H1 (cell line): ENCODE measurements at regions not wholly inside any gene's neighbourhood (a gene's known extent, or its start where the extent isn't known, plus 50 kb on each side); places are given as distances from the start of the nearest gene placed in this dataset.

ENCODE experiments used
- CTCF ChIA-PET: fragments of 300-600 bp; sonication (Branson Sonifier 250); formaldehyde crosslinking; loops from one replicate; lab custom pipeline; 2021; ENCODE audit not compliant: partially characterized antibody; lab: Charles Lee
- POLR2A ChIA-PET: fragments of 300-600 bp; sonication (Branson Sonifier 250); formaldehyde crosslinking; loops from one replicate; lab custom pipeline; 2021; ENCODE audit warnings: inconsistent platforms; ENCODE audit not compliant: partially characterized antibody; lab: Charles Lee
- DNase-seq, 2 experiments: peaks; one replicate each; pipeline versions ENCODE4 v3.0.0 to v3.0.0-alpha.2; 2010 to 2022; ENCODE audit warnings: low spot score in 2 of 2, low read depth in 1 of 2, mixed read lengths in 1 of 2
- FAIRE-seq: peaks from 2 replicates; lab custom pipeline; 2011; peaks lifted over from hg19 to GRCh38; lab: Jason Lieb, UNC
- H2AFZ ChIP-seq: 2 replicates; pipeline ENCODE4 v1.8.1; 2012; ENCODE audit warnings: low read length, inconsistent platforms
- H2AK5ac ChIP-seq: 2 replicates; pipeline ENCODE4 v1.6.1; 2013; ENCODE audit warnings: low read depth, low read length
- H2BK120ac ChIP-seq: replicated peaks from 2 replicates; pipeline ENCODE3; 2013; ENCODE audit warnings: low read depth, low read length, inconsistent platforms
- H2BK12ac ChIP-seq: 2 replicates; pipeline ENCODE4 v1.6.1; 2013; ENCODE audit warnings: low read depth, low read length
- H2BK15ac ChIP-seq: 2 replicates; pipeline ENCODE4 v1.6.1; 2013; ENCODE audit warnings: low read length
- H2BK20ac ChIP-seq: 2 replicates; pipeline ENCODE4 v1.6.1; 2013; ENCODE audit warnings: low read length
- H2BK5ac ChIP-seq: 2 replicates; pipeline ENCODE4 v1.6.1; 2013; ENCODE audit warnings: low read depth, low read length
- H3K14ac ChIP-seq: 2 replicates; pipeline ENCODE4 v1.6.1; 2013; ENCODE audit warnings: inconsistent platforms; ENCODE audit not compliant: insufficient read length
- H3K18ac ChIP-seq: 2 replicates; pipeline ENCODE4 v1.6.1; 2013; ENCODE audit warnings: low read length; ENCODE audit errors: extremely low read depth
- H3K23ac ChIP-seq: 2 replicates; pipeline ENCODE4 v1.6.1; 2013; ENCODE audit warnings: inconsistent platforms; ENCODE audit not compliant: insufficient read length
- H3K23me2 ChIP-seq: 2 replicates; pipeline ENCODE4 v1.6.1; 2013; ENCODE audit warnings: low read depth, low read length
- H3K27ac ChIP-seq: 2 replicates; pipeline ENCODE4 v1.6.1; 2011; ENCODE audit warnings: low read depth, low read length, inconsistent platforms
- H3K27me3 ChIP-seq, 4 experiments: replicated peaks in 1 of 4; 1 replicate in 1 of 4; 2 replicates in 3 of 4; pipeline versions ENCODE4 v1.6.1 to v1.8.1; 2011 to 2013; ENCODE audit warnings: low read length in 3 of 4, mild to moderate bottlenecking in 3 of 4, inconsistent platforms in 2 of 4, mixed read lengths in 2 of 4, moderate library complexity in 1 of 4; ENCODE audit not compliant: control insufficient read depth in 3 of 4, insufficient read depth in 3 of 4; ENCODE audit errors: extremely low read depth in 1 of 4
- H3K36me3 ChIP-seq, 4 experiments: 2 replicates each; pipeline versions ENCODE4 v1.6.1 to v1.8.1; 2011 to 2013; ENCODE audit warnings: mild to moderate bottlenecking in 4 of 4, low read length in 3 of 4, moderate library complexity in 2 of 4, control low read depth in 1 of 4, inconsistent platforms in 1 of 4; ENCODE audit not compliant: insufficient read depth in 4 of 4, control insufficient read depth in 2 of 4
- H3K4ac ChIP-seq: replicated peaks from 2 replicates; pipeline ENCODE3; 2013; ENCODE audit warnings: low read length, low read depth, mixed read lengths, inconsistent platforms; ENCODE audit not compliant: insufficient read length
- H3K4me1 ChIP-seq, 4 experiments: replicated peaks in 1 of 4; 1 replicate in 1 of 4; 2 replicates in 3 of 4; pipeline versions ENCODE4 v1.6.1 to v1.8.1; 2011 to 2013; ENCODE audit warnings: low read length in 3 of 4, inconsistent platforms in 2 of 4, mixed read lengths in 1 of 4; ENCODE audit not compliant: insufficient read depth in 4 of 4, control insufficient read depth in 3 of 4
- H3K4me2 ChIP-seq, 2 experiments: 2 replicates each; pipeline versions ENCODE4 v1.6.1 to v1.8.1; 2011 to 2013; ENCODE audit warnings: low read depth in 2 of 2, low read length in 2 of 2, control low read depth in 1 of 2, inconsistent platforms in 1 of 2, mild to moderate bottlenecking in 1 of 2; ENCODE audit not compliant: insufficient read depth in 1 of 2
- H3K4me3 ChIP-seq, 4 experiments: fragments of 200-600, 300-600 bp in 1 of 4; sonication (generic), shearing (Covaris generic), sonication (Bioruptor Twin) in 1 of 4; 2 replicates each; pipeline versions ENCODE4 v1.5.1 to v1.8.1; 2011 to 2016; ENCODE audit warnings: low read length in 4 of 4, low read depth in 3 of 4, control low read depth in 2 of 4, inconsistent platforms in 2 of 4, mild to moderate bottlenecking in 2 of 4, mixed read lengths in 1 of 4, moderate library complexity in 1 of 4; ENCODE audit not compliant: insufficient read depth in 2 of 4; ENCODE audit errors: extremely low read depth in 1 of 4
- H3K56ac ChIP-seq: replicated peaks from 2 replicates; pipeline ENCODE3; 2013; ENCODE audit warnings: low read depth, mild to moderate bottlenecking, mixed read lengths, low read length, inconsistent platforms; ENCODE audit not compliant: insufficient read length
- H3K79me1 ChIP-seq: 2 replicates; pipeline ENCODE4 v1.6.1; 2013; ENCODE audit warnings: low read depth, low read length, control low read depth
- H3K79me2 ChIP-seq, 2 experiments: 2 replicates each; pipeline versions ENCODE4 v1.6.1 to v1.8.1; 2012 to 2013; ENCODE audit warnings: low read length in 2 of 2, mild to moderate bottlenecking in 2 of 2, inconsistent platforms in 1 of 2; ENCODE audit not compliant: insufficient read depth in 2 of 2, control insufficient read depth in 1 of 2
- H3K9ac ChIP-seq, 4 experiments: replicated peaks in 1 of 4; 1 replicate in 1 of 4; 2 replicates in 3 of 4; pipeline versions ENCODE4 v1.6.1 to v1.8.1; 2011 to 2013; ENCODE audit warnings: low read depth in 3 of 4, low read length in 3 of 4, control low read depth in 2 of 4, mild to moderate bottlenecking in 2 of 4, moderate library complexity in 2 of 4, inconsistent platforms in 1 of 4; ENCODE audit errors: extremely low read depth in 1 of 4
- H3K9me3 ChIP-seq, 2 experiments: 2 replicates each; pipeline versions ENCODE4 v1.6.1 to v1.8.1; 2012 to 2013; ENCODE audit warnings: mild to moderate bottlenecking in 2 of 2, moderate library complexity in 2 of 2, control low read depth in 1 of 2, inconsistent platforms in 1 of 2, low read depth in 1 of 2, low read length in 1 of 2, mixed read lengths in 1 of 2; ENCODE audit not compliant: insufficient read depth in 2 of 2
- H4K20me1 ChIP-seq, 2 experiments: replicated peaks in 1 of 2; 2 replicates each; pipeline versions ENCODE3 to v1.8.1; 2011 to 2013; ENCODE audit warnings: inconsistent platforms in 2 of 2, low read length in 2 of 2, mild to moderate bottlenecking in 1 of 2; ENCODE audit not compliant: insufficient read depth in 2 of 2, control insufficient read depth in 1 of 2
- H4K5ac ChIP-seq: 2 replicates; pipeline ENCODE4 v1.6.1; 2013; ENCODE audit warnings: low read length, low read depth, mixed read lengths, inconsistent platforms; ENCODE audit not compliant: insufficient read length
- H4K8ac ChIP-seq: 2 replicates; pipeline ENCODE4 v1.8.0; 2013; ENCODE audit warnings: mild to moderate bottlenecking, moderate library complexity, low read length, inconsistent platforms; ENCODE audit not compliant: insufficient read depth; ENCODE audit errors: extremely low read depth
- H4K91ac ChIP-seq: replicated peaks from 2 replicates; pipeline ENCODE3; 2013; ENCODE audit warnings: low read length, mixed read lengths, inconsistent platforms; ENCODE audit not compliant: insufficient read length
- CEBPB ChIP-seq: IDR thresholded peaks from 2 replicates; pipeline ENCODE4 v1.6.1; 2012; ENCODE audit warnings: low read depth, low read length
- EZH2 ChIP-seq: fragments of 200-600 bp; sonication (generic); IDR thresholded peaks from 2 replicates; pipeline ENCODE4 v1.7.1; 2012; ENCODE audit warnings: low read depth, mild to moderate bottlenecking, moderate library complexity, low read length, inconsistent platforms; ENCODE audit not compliant: severe bottlenecking
- GTF2F1 ChIP-seq: IDR thresholded peaks from 2 replicates; pipeline ENCODE4 v1.6.1; 2012; ENCODE audit warnings: low read depth, low read length, improper control_type of control experiment, borderline replicate concordance
- SP4 ChIP-seq: IDR thresholded peaks from 2 replicates; pipeline ENCODE4 v1.6.1; 2012; ENCODE audit warnings: low read length, inconsistent platforms
- WGBS, 2 experiments: shearing (Covaris generic) in 1 of 2; methylation state at CpG; one replicate each; pipeline versions ENCODE4 v1.1.6 to v1.1.7; 2013 to 2015; ENCODE audit warnings: low lambda C conversion rate in 2 of 2, mixed read lengths in 2 of 2, inconsistent platforms in 1 of 2, low coverage in 1 of 2, missing lambda C conversion rate in 1 of 2; ENCODE audit not compliant: insufficient replicate concordance in 2 of 2, insufficient coverage in 1 of 2, insufficient read length in 1 of 2; ENCODE audit errors: extremely low coverage in 1 of 2, missing lambda C conversion rate in 1 of 2; 5-methylcytosine and 5-hydroxymethylcytosine counted together
- TF ChIP-seq, protein P1 (sequence below): IDR thresholded peaks from 2 replicates; pipeline ENCODE4 v1.6.1; 2012; ENCODE audit warnings: low read length, inconsistent platforms
- TF ChIP-seq, protein P2 (sequence below): IDR thresholded peaks from 2 replicates; pipeline ENCODE4 v1.6.1; 2011; ENCODE audit warnings: low read length, improper control_type of control experiment

DNA sequence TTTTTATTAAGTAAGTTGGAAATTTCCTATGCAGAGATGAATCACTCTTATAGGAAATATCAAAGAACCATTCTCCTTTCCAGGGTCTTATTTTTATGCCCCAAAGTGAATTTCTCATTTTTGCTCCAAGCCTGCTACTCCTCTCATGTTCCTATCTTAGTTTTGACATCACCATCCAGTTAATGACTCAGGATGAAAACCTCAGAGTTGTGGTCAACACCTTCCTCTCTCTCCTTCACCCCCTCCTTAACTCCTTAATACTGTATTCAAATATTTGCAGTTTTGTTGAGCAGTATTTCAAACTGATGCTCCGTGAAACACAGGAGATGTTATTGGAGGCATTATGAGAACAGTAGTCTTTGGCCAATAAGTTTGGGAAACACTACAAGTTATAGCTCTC lies 64.1 kb downstream of the NRN1 start:
- WGBS, 2 experiments: 100% methylated on average over 1 of the region's 1 CpG; no CpG with 5 or more reads in 1 of the 2 experiments
- H2BK20ac ChIP-seq: no peak overlapping the region
- H3K9me3 ChIP-seq: peaks cover 2 to 7% of the 10 kb centered on the region in 2 experiments; a peak in 1 of 4 replicates
- no peak overlapping the region for H3K27ac ChIP-seq
- H2BK120ac ChIP-seq: no peak overlapping the region
- H3K4me1 ChIP-seq: no peaks in the 10 kb centered on the region
- TF ChIP-seq SP4: no peak
- no peak for TF ChIP-seq CEBPB
- TF ChIP-seq GTF2F1: no peak
- TF ChIP-seq, protein P1, sequence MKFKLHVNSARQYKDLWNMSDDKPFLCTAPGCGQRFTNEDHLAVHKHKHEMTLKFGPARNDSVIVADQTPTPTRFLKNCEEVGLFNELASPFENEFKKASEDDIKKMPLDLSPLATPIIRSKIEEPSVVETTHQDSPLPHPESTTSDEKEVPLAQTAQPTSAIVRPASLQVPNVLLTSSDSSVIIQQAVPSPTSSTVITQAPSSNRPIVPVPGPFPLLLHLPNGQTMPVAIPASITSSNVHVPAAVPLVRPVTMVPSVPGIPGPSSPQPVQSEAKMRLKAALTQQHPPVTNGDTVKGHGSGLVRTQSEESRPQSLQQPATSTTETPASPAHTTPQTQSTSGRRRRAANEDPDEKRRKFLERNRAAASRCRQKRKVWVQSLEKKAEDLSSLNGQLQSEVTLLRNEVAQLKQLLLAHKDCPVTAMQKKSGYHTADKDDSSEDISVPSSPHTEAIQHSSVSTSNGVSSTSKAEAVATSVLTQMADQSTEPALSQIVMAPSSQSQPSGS: no peak
- TF ChIP-seq, protein P2, sequence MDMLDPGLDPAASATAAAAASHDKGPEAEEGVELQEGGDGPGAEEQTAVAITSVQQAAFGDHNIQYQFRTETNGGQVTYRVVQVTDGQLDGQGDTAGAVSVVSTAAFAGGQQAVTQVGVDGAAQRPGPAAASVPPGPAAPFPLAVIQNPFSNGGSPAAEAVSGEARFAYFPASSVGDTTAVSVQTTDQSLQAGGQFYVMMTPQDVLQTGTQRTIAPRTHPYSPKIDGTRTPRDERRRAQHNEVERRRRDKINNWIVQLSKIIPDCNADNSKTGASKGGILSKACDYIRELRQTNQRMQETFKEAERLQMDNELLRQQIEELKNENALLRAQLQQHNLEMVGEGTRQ: no peak
- TF ChIP-seq EZH2: no peak
- H2AK5ac ChIP-seq: no peak overlapping the region
- no peaks in the 10 kb centered on the region for H3K79me2 ChIP-seq
- no peak overlapping the region for H3K18ac ChIP-seq
- no peak overlapping the region for H2AFZ ChIP-seq
- H4K5ac ChIP-seq: no peak overlapping the region
- no peak overlapping the region for H3K56ac ChIP-seq
- no peak overlapping the region for H3K14ac ChIP-seq
- no peaks in the 10 kb centered on the region for H4K20me1 ChIP-seq
- H3K27me3 ChIP-seq: no peaks in the 10 kb centered on the region
- H3K36me3 ChIP-seq: no peaks in the 10 kb centered on the region
- no peak overlapping the region for H4K91ac ChIP-seq
- H3K79me1 ChIP-seq: no peaks in the 10 kb centered on the region
- FAIRE-seq: no peak
- no peak overlapping the region for H3K23ac ChIP-seq
- H2BK12ac ChIP-seq: no peak overlapping the region
- H3K4ac ChIP-seq: no peak overlapping the region
- POLR2A ChIA-PET: no interaction called here
- H3K9ac ChIP-seq: no peak overlapping the region
- no peak overlapping the region for H3K4me2 ChIP-seq
- CTCF ChIA-PET: interaction anchor here (1.1 to 1.3 kb wide), 2 partner anchors 23 to 55 kb away, joined by 3 to 4 read pairs; no protein-coding TSS in a partner anchor
- H4K8ac ChIP-seq: no peak overlapping the region
- no peak overlapping the region for H2BK15ac ChIP-seq
- H3K23me2 ChIP-seq: no peaks in the 10 kb centered on the region
- no peak overlapping the region for H3K4me3 ChIP-seq
- no peak overlapping the region for H2BK5ac ChIP-seq
- DNase-seq: no peak
